H9 (cell line): ENCODE measurements at regions not wholly inside any gene's neighbourhood (a gene's known extent, or its start where the extent isn't known, plus 50 kb on each side); places are given as distances from the start of the nearest gene placed in this dataset.

Experiments used
- DNase-seq: peaks from one replicate; pipeline ENCODE4 v3.0.0-alpha.2; 2017
- H2AFZ ChIP-seq: one replicate; pipeline ENCODE4 v1.6.1; 2013; ENCODE audit warnings: mild to moderate bottlenecking, low read length, control low read depth, moderate library complexity
- H2AK5ac ChIP-seq: 2 replicates; pipeline ENCODE4 v1.6.1; 2013; ENCODE audit warnings: low read length, control low read depth, mixed read lengths; ENCODE audit not compliant: insufficient read length
- H2BK120ac ChIP-seq: one replicate; pipeline ENCODE4 v1.6.1; 2013; ENCODE audit warnings: low read depth, mild to moderate bottlenecking, low read length, control low read depth, inconsistent platforms; ENCODE audit not compliant: poor library complexity, severe bottlenecking
- H2BK12ac ChIP-seq: 2 replicates; pipeline ENCODE4 v1.6.1; 2013; ENCODE audit warnings: low read length, control low read depth, mixed read lengths, low read depth; ENCODE audit not compliant: insufficient read length
- H2BK15ac ChIP-seq: 2 replicates; pipeline ENCODE4 v1.6.1; 2013; ENCODE audit warnings: low read depth, low read length, control low read depth
- H2BK20ac ChIP-seq: one replicate; pipeline ENCODE4 v1.6.1; 2013; ENCODE audit warnings: low read depth, mild to moderate bottlenecking, low read length, control low read depth, inconsistent platforms; ENCODE audit not compliant: poor library complexity, severe bottlenecking
- H2BK5ac ChIP-seq: 2 replicates; pipeline ENCODE4 v1.6.1; 2013; ENCODE audit warnings: low read length, control low read depth, mixed read lengths; ENCODE audit not compliant: insufficient read length
- H3K14ac ChIP-seq: 2 replicates; pipeline ENCODE4 v1.6.1; 2013; ENCODE audit warnings: low read length, control low read depth; ENCODE audit not compliant: insufficient read depth
- H3K18ac ChIP-seq: 2 replicates; pipeline ENCODE4 v1.6.1; 2013; ENCODE audit warnings: low read depth, mild to moderate bottlenecking, mixed read lengths, low read length, control low read depth; ENCODE audit not compliant: insufficient read length
- H3K23ac ChIP-seq: 2 replicates; pipeline ENCODE4 v1.6.1; 2013; ENCODE audit warnings: low read length, control low read depth, mixed read lengths, low read depth; ENCODE audit not compliant: insufficient read length
- H3K23me2 ChIP-seq: 2 replicates; pipeline ENCODE4 v1.6.1; 2013; ENCODE audit warnings: low read depth, mild to moderate bottlenecking, mixed read lengths, low read length, control low read depth; ENCODE audit not compliant: insufficient read length, poor library complexity, severe bottlenecking
- H3K27ac ChIP-seq: 2 replicates; pipeline ENCODE4 v1.5.1; 2013; ENCODE audit warnings: low read length, control low read depth, mixed read lengths, low read depth; ENCODE audit not compliant: insufficient read length
- H3K27me3 ChIP-seq: 2 replicates; pipeline ENCODE4 v1.6.1; 2013; ENCODE audit warnings: low read length, control low read depth, inconsistent platforms; ENCODE audit not compliant: insufficient read depth
- H3K4ac ChIP-seq: 2 replicates; pipeline ENCODE4 v1.6.1; 2013; ENCODE audit warnings: low read depth, mild to moderate bottlenecking, control low read depth, inconsistent platforms, low read length, moderate library complexity
- H3K4me1 ChIP-seq: 2 replicates; pipeline ENCODE4 v1.6.1; 2013; ENCODE audit warnings: low read length, control low read depth, inconsistent platforms; ENCODE audit not compliant: insufficient read depth
- H3K4me2 ChIP-seq: 2 replicates; pipeline ENCODE4 v1.6.1; 2013; ENCODE audit warnings: low read length, control low read depth, mixed read lengths; ENCODE audit not compliant: insufficient read length, insufficient read depth
- H3K56ac ChIP-seq: 2 replicates; pipeline ENCODE4 v1.6.1; 2013; ENCODE audit warnings: low read depth, mild to moderate bottlenecking, mixed read lengths, low read length, control low read depth; ENCODE audit not compliant: insufficient read length
- H3K79me1 ChIP-seq: 2 replicates; pipeline ENCODE4 v1.6.1; 2013; ENCODE audit warnings: low read depth, mild to moderate bottlenecking, moderate library complexity, low read length, control low read depth, inconsistent platforms; ENCODE audit not compliant: insufficient read depth, poor library complexity, severe bottlenecking
- H3K79me2 ChIP-seq: 2 replicates; pipeline ENCODE4 v1.6.1; 2013; ENCODE audit warnings: low read length, control low read depth, inconsistent platforms; ENCODE audit not compliant: insufficient read depth
- H3K9ac ChIP-seq: 2 replicates; pipeline ENCODE4 v1.6.1; 2013; ENCODE audit warnings: low read length, control low read depth, mixed read lengths; ENCODE audit not compliant: insufficient read length; ENCODE audit errors: extremely low read depth
- H3K9me3 ChIP-seq: one replicate; pipeline ENCODE4 v1.6.1; 2013; ENCODE audit warnings: low read depth, low read length, inconsistent platforms; ENCODE audit not compliant: control insufficient read depth
- H3T11ph ChIP-seq: one replicate; pipeline ENCODE4 v1.6.1; 2013; ENCODE audit warnings: mild to moderate bottlenecking, low read length, control low read depth, inconsistent platforms
- H4K20me1 ChIP-seq: one replicate; pipeline ENCODE4 v1.6.1; 2013; ENCODE audit not compliant: control insufficient read depth, insufficient read length, insufficient read depth
- H4K5ac ChIP-seq: 2 replicates; pipeline ENCODE4 v1.6.1; 2013; ENCODE audit warnings: low read depth, mild to moderate bottlenecking, mixed read lengths, low read length, control low read depth; ENCODE audit not compliant: insufficient read length
- H4K8ac ChIP-seq: replicated peaks from 2 replicates; pipeline ENCODE4 v1.6.1; 2013; ENCODE audit warnings: low read length, control low read depth, mixed read lengths, low read depth; ENCODE audit not compliant: insufficient read length
- H4K91ac ChIP-seq: 2 replicates; pipeline ENCODE4 v1.6.1; 2013; ENCODE audit warnings: low read depth, mild to moderate bottlenecking, moderate library complexity, mixed read lengths, low read length, control low read depth; ENCODE audit not compliant: insufficient read length
- H3K27ac Mint-ChIP-seq, 3 experiments: 2 replicates in 2 of 3; 3 replicates in 1 of 3; pipeline ENCODE4 v1.8.0; 2020 to 2021; ENCODE audit warnings: mixed read lengths in 3 of 3, mild to moderate bottlenecking in 1 of 3, moderate library complexity in 1 of 3
- H3K27me3 Mint-ChIP-seq: 2 replicates; pipeline ENCODE4 v1.8.0; 2021; ENCODE audit warnings: low read depth, mild to moderate bottlenecking, moderate library complexity, mixed read lengths
- H3K36me3 Mint-ChIP-seq, 3 experiments: 2 replicates in 2 of 3; 3 replicates in 1 of 3; pipeline ENCODE4 v1.8.0; 2020 to 2021; ENCODE audit warnings: low read depth in 3 of 3, mixed read lengths in 3 of 3; ENCODE audit not compliant: insufficient read depth in 1 of 3
- H3K4me1 Mint-ChIP-seq, 2 experiments: 2 replicates each; pipeline ENCODE4 v1.8.0; 2020; ENCODE audit warnings: mixed read lengths in 2 of 2
- H3K4me3 Mint-ChIP-seq, 2 experiments: 2 replicates in 1 of 2; 3 replicates in 1 of 2; pipeline ENCODE4 v1.8.0; 2020 to 2021; ENCODE audit warnings: mild to moderate bottlenecking in 2 of 2, mixed read lengths in 2 of 2, moderate library complexity in 1 of 2
- H3K9me3 Mint-ChIP-seq, 2 experiments: 2 replicates in 1 of 2; 3 replicates in 1 of 2; pipeline ENCODE4 v1.8.0; 2020; ENCODE audit warnings: mild to moderate bottlenecking in 2 of 2, mixed read lengths in 2 of 2, moderate library complexity in 1 of 2
- CTCF ChIP-seq: fragments of 200-600 bp; sonication (generic); conservative IDR thresholded peaks from 3 replicates; pipeline ENCODE4 v1.8.0; 2021; ENCODE audit warnings: antibody characterized with exemption, mild to moderate bottlenecking
- WGBS: extraction: QIAGEN DNeasy Blood & Tissue Kit; methylation state at CpG from one replicate; pipeline ENCODE4 v1.1.7; 2013; ENCODE audit warnings: missing lambda C conversion rate, low lambda C conversion rate, mixed read lengths; ENCODE audit not compliant: insufficient read length; ENCODE audit errors: extremely low coverage; 5-methylcytosine and 5-hydroxymethylcytosine counted together

DNA sequence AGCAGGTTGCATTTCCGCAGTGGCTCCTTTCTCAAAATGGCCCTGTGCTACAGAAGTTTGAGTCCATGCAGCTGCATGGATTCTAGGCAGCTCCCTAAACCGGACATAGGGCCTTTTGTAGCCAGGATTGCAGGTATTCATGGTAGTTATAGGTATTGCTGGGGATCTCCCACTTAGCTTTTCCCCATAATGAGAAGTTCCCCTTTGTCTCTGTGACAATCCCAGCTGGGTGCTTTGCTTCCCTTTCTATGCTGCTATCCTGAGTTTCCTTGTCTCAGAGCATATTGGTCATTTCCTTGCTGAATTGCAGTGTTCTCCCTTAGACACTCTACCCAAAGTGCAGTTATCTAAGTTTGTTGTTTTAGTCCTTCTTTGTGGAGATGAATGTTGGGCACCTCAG is 120.9 kb upstream of the MIS18BP1 start:
- H3K9me3 ChIP-seq, result no peaks in the 10 kb centered on the region
- no peak overlapping the region for H3K4ac ChIP-seq
- Mint-ChIP-seq H3K4me3 (no peak overlapping the region), H3K27ac (peak overlapping the region in 2 of 3 experiments; percentile 50 to 62; a peak in 3 of 7 replicates), H3K9me3 (no peaks in the 10 kb centered on the region), H3K4me1 (peaks cover 16 to 18% of the 10 kb centered on the region in 2 experiments), H3K36me3 (no peaks in the 10 kb centered on the region), H3K27me3 (no peaks in the 10 kb centered on the region)
- DNase-seq, result no peak
- no peak overlapping the region for H3K27ac ChIP-seq
- H2BK15ac ChIP-seq, result no peak overlapping the region
- H2BK120ac ChIP-seq, result no peak overlapping the region
- H2BK5ac ChIP-seq, result no peak overlapping the region
- H3K56ac ChIP-seq, result no peak overlapping the region
- H2AK5ac ChIP-seq, result no peak overlapping the region
- H3K79me1 ChIP-seq, result no peaks in the 10 kb centered on the region
- H3K23ac ChIP-seq, result no peak overlapping the region
- no peak overlapping the region for H3T11ph ChIP-seq
- H3K27me3 ChIP-seq, result no peaks in the 10 kb centered on the region
- no peaks in the 10 kb centered on the region for H4K20me1 ChIP-seq
- H4K5ac ChIP-seq, result no peak overlapping the region
- H2AFZ ChIP-seq, result peak overlapping the region; percentile 48
- no peak overlapping the region for H4K8ac ChIP-seq
- no peak overlapping the region for H3K14ac ChIP-seq
- H2BK20ac ChIP-seq, result no peak overlapping the region
- H4K91ac ChIP-seq, result no peak overlapping the region
- no peak overlapping the region for H3K4me2 ChIP-seq
- no peak overlapping the region for H2BK12ac ChIP-seq
- no peak overlapping the region for H3K18ac ChIP-seq
- no peak overlapping the region for H3K9ac ChIP-seq
- no peaks in the 10 kb centered on the region for H3K23me2 ChIP-seq
- H3K4me1 ChIP-seq, result peaks cover 3% of the 10 kb centered on the region; the same call in 1 of the 2 replicates
- TF ChIP-seq CTCF, result no peak
- no CpG with 5 or more reads among the region's 2 CpGs for WGBS
- no peaks in the 10 kb centered on the region for H3K79me2 ChIP-seq
